GM04503 (cell line): ENCODE measurements at regions not wholly inside any gene's neighbourhood (a gene's known extent, or its start where the extent isn't known, plus 50 kb on each side); places are given as distances from the start of the nearest gene placed in this dataset.

Source experiments
- DNase-seq: peaks from one replicate; pipeline ENCODE4 v3.0.0-alpha.2; 2012; ENCODE audit warnings: low read depth

DNA sequence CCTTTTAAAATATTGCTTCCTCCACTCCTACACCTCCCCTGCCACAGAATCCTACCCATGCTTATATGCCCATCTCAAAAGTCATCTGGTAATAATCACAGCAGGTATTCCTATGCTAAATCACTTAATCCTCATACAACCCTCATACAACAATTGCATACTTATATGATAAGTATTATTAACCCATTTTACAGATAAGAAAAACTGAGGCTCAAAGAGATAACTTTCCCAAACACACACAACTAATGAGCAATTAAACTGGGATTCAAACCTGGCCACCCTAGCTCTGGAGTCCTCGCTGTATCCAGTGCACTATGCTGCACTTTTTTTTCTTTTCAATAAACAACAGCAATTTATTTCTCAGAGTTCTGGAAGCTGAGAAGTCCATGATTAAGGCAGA is 99.8 kb upstream of the TSPAN5 start:
- DNase-seq = no peak

DNA sequence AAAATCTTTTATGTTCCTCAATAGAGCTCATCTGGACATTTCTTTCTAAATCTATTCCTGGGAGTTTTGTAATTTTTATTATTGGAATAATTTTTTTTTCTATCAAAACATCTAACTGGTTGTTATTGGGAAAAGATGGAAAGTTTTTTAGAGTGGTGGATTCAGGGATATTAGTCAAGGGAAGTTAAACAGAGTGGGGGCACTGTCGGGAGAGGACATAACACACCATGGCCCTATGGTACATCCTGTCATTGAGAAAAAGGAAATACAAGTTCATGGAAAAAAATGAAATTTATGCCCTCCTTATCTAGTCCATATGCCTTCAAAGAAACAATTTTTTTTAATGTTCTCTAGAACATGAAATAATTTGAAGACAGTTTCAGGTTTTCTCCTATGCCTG is 96.3 kb upstream of the TSPAN5 start:
- DNase-seq = no peak

DNA sequence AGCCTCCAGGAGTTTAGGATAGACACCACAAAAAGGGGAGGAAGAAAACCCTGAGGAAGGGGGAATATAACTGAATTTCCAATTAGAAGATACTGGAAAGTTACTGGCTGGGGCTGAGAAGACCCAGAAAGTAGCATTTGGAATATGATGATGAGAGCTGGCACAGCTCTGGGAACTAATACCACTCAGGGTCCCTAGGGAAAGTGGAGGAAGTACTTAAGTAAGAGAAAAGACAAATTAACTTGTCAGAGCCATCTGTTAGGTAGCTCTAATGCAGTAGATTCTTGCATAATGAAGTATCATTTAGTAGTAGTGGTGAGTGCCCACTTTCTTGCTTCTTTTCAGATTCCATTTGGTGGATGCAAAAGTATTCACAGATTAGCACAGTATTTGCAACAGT is 90.8 kb upstream of the TSPAN5 start:
- no peak for DNase-seq

DNA sequence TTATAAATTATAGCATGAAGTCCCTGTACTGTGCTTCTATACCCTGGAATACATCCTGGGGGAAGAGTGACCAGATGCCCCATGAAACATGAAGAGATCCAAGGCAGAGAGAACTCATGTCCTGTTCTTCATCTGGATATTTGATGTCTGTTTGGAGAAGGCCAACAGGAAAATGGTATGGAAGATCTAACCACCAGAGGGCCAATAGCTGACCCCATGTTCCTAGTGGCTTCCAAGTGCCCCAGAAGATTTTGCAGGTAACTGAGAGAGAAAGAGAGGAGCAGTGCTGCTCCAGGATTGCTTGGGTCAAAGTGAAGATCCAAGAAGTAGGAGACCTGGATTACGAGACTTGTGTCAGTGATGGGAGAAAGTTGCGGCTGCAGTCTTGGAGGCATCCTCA is 90.2 kb upstream of the TSPAN5 start:
- no peak for DNase-seq

DNA sequence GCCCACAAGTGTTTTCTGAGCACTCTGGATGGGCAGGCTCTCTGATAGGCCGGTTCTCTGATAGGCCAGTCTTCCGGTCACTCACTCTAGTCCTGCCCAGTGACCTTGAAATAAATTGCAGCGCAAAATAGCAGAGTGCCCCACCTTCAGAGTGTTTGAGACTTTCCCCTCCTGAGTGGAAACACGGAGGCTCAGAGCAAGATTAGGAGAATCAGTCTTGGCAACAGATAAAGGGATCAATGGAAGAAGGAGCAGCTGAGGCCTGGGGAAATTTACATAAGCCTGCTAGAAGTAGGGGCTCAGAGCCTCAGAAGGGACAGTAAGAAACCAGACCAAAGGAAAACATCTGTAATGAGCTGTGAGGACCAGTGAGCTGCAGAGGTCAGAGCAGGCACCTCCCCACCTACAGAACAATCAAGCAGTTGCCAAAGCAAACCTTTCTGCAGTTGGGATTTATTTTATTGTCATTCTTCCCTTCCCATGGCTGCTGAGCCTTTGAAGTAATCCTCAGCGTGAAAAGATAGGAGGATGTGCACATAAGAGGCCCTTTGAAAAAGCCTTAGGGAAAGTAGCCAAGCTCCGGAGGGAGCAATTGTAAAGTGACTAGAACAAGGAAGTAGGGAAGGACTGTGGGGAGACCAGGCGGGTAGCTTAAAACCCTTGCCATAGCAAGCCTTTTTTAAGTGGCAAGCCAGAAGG is 89.1 kb upstream of the TSPAN5 start:
- DNase-seq = no peak

DNA sequence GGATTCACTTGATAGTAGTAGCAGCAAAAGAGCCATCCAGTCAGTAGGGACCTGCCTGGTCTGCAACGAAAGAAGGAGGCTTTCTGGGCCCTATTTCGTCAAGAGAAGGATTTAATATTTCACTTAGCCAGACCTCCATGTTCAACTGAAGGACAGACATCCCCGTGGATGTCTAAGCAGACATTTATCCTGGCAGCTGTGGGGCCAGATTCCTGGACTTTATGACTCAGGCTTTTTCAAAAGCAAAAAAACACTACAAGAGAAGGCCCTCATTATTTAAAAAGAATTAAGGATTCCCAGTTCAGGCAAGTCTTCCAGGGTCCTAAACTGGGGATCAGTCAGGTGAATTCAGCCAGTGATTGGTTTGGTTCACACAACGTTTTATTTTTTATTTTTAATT is 88.5 kb upstream of the TSPAN5 start:
- no peak for DNase-seq

DNA sequence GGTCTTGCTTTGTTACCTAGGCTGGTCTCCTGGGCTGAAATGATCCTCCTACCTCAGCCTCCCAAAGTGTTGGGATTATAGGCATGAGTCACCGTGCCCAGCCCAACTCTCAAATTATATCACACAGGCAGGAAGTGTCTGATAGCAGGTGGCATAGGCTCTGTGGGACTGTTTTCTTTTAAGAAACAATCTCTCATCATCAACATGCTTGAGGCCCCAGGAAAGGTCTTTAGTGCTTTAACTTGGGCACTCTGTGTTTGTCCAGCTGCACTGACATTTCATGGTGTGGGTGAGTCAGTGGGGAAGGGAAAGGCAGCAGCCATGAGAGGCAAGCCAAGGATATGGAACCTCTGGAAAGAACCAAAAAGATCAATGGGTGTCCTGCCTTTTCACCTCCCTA is 88.1 kb upstream of the TSPAN5 start:
- no peak for DNase-seq

DNA sequence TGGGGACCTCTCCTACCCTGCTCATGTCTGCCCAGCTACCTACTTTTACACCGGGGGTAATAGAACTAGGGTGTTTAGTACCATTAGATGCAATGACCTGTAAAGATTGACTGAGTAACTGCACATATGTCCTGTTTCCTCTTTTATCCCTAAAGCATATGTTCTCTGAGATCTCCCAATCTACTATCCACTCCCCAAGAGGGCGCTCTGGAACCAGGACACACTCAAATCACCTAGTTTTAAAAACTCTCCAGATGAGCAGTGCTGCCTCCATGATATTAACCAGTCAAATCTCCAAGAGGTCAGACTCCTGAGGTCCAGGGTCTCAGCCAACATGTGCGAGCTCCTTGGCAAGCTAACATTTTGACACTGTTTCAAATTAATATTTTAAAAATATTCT is 87.0 kb upstream of the TSPAN5 start:
- DNase-seq = no peak

DNA sequence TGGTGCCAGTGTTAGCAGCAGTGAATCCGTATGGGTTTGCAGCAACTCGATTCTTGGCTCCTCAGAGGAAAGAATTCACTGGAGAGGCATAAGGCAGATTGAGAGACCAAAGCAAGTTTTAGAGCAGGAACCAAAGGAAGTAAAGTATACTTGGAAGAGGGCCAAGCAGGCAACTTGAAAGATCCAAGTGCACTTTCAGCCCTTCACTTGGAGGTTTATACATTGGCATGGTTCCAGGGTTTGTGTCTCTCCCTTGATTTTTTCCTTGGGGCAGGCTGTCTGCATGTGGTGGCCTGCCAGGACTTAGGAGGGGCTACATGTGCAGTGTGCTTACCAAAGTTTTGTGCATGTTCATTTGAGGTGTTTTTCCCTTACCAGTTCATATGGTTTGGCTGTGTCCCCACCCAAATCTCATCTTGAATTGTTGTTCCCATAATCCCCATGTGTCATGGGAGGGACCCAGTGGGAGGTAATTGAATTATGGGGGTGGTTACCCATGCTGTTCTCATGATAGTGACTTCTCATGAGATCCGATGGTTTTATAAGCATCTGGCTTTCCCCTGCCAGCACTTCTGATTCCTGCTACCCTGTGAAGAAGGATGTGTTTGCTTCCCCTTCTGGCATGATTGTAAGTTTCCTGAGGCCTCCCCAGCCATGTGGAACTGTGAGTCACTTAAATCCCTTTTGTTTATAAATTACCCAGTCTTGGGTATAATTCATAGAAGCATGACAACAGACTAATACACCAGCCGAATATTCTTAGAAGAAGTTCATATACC is 86.2 kb upstream of the TSPAN5 start:
- DNase-seq = no peak

DNA sequence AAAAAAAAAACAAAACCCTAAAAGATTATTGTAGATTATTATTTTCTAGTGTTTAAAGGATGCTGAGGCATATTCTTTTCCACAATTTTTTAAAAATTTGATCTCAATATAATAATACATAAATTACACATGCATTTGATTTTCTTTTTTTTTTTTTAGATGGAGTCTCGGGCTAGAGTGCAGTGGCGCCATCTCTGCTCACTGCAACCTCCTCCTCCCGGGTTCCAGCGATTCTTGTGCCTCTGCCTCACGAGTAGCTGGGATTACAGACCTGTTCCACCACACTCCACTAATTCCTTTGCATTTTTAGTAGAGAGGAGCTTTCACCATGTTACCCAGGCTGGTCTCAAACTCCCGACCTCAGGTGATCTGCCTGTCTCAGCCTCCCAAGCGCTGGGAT is 83.5 kb upstream of the TSPAN5 start:
- DNase-seq = no peak

DNA sequence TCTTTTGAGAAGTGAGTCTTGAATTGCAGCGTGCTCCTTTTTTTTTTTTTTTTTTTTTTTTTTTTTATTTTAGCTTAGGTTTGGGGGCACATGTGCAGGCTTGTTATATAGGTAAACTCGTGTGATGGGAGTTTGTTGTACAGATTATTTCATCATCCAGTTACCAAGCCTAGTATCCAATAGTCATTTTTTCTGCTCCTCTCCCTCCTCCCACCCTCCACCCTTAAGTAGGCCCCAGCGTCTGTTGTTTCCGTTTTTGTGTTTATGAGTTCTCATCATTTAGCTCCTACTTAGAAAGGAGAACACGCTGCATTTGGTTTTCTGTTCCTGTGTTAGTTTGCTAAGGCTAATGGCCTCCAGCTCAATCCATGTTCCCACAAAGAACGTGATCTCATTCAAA is 81.3 kb upstream of the TSPAN5 start:
- DNase-seq = no peak

DNA sequence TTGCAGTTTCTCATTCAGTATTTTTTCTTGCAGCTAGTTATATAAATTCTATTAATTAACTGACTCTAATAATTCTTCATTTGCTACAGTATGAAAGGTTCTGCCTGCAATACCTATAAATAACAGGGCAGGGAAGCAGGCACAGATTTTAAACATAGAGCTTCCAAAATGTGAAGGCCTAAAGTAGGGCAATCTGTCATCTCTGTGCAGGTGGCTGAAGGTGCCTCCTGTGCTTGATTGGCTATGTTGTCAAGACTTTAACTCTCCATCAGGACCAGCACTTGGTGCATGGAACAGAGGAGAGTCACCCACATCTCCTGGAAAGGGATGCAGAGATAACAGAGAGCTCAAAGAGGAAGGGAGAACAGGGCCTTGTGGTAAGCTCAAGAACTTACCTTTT is 75.2 kb upstream of the TSPAN5 start:
- DNase-seq = no peak

DNA sequence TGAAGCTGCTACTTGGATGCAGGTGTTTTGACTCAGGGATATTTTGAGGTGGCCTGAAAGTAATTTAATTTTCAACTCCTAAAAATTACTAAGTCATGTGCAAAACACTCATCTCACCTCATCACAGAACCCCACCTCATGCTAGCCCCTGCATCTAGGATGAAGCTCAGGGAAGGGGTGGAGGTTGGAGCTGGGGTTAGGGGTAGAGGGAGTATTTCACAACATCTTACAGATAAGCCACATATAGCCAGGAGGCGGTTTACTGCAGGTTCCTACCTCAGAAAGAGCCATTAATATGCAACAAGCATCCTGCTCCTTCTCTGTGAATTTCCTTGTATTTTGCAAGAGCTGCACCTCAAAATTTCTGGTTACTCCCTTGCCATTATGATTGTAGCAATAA is 70.5 kb upstream of the TSPAN5 start:
- DNase-seq = no peak

DNA sequence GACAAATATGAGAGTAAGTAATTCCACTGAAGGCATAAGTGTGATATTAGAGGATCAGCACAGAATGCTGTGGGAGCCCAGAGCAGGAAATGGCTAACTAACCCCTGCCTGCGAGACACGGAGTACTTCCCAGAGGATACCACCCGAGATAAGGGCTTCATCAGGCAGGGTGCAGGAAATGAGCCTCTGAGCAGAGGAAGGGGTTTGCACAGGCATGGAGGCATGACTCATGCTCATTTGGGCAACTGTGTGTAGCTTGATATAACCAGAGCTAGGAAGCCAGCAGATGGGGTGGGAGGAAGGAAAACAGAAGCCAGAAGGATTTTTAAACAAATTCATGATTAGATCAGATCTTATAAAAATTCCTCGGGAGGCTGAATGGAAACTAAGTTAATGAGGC is 70.0 kb upstream of the TSPAN5 start:
- DNase-seq = no peak

DNA sequence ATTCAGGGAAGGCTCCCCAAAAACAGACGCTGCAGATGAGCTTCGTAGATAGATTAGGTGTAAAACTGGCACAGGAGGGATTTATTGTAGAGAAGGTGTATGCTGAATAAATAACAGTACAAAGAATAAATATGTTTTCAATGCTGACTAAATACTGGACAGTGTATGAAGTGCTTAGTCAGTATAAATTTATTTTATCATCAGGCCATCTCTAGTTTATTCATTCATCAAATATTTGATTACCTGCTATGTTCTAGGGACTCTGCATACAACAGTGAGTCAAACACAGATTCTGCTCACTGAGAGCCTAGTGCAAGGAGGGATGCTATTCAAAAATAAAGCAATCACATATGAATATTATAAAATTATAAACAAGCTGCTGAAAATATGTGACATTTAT is 63.6 kb upstream of the TSPAN5 start:
- DNase-seq = no peak

DNA sequence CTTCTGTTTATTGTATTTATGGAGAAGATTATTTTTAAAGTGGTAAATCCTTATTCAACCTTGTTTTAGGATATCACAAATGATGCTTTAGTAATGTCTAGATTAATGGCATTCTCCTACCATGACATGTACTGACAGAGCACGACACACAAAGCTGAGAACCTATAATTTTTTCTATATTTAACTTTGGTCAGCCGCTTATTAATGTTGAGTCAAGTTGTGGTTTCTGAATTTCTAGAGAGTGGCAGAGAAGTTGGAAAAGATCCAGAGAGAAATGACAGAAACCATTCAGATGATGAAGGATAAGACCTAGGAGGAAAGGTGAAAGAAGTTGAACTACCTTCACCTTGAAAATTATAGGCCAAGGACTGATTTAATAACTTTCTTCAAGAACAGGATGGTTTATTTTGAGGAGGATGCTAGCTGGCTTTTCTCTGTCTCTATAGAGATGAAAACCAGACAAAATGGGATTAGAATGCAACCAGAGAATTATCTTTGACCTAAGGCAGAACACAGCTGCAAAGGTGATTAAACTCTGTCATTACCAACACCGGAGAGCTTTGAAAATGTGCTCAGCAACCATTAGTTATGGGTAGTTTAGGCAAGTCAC is 62.6 kb upstream of the TSPAN5 start:
- DNase-seq = peak; percentile 12

DNA sequence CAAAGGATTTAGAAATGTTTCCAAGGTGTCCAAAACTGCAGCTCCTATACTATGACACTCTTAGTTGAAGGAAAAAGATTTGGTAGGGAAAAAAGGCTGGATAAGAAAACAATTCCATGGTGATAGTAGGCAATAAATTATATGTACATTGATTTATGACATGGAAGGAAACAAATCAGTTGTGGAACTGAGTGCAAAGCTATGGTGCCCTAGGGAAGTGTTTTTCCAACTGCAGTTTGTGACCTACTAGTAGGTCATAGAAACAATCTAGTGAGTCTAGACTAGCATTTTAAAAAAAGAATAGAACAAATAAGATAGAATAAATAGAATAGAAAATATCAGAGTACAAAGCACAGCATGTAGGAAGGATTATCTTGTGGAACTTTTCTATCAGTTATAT is 58.4 kb upstream of the TSPAN5 start:
- DNase-seq = no peak

DNA sequence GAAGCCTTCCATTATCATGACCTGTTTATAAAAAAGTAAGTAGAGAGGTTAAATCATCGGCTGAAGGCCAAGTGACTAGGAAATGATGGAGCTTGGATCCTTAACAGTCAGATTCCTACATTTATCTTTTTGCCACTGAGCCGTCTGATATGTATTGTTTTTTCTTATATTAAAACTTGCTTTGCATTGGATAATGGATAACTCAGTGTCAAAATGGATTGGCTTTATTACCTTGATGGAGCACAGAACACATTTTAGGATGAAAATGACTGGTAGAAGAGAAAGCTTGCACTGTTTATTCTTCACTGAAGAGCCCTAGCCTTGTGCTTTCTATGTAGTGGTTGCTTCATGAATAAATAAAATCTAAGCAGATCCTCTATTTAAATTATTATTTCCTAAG is 54.2 kb upstream of the TSPAN5 start:
- no peak for DNase-seq

DNA sequence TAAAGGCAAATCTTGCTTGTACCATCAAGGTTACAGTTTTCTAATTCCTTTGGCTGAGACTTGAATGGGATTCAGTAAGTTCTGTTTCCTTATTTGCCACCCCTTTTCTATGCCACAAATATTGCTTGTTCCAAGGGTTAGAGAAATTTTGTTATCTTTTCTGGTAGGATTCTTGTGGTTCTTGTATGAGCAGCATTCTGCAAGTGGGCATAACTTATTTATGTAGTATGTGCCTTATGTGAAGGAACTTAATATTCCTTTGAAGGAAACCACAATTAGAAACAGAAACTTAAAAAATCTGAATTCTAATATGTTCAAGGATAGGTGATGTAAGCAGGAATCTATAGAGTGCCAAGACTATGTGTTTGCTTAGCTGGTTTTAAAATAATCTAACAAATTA is 53.1 kb upstream of the TSPAN5 start:
- no peak for DNase-seq

DNA sequence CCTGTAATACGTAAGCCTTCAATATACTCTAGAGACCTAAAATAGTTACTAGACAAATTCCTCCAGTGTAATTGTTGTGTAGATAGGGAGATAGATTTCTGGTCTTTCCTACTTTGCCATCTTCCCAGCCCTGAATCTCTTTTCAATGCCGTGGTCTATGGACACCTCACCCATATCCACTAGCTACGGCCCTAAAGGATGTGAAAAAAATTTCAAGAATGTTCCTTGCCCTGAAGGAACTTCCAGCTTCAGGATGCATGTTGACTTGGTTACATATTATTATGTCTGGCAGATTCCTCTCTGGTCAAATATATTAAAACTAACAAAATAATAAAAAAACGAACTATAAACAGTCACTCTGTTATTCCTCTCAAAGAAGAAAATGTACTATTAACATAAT is 52.4 kb upstream of the TSPAN5 start:
- peak; percentile 28 for DNase-seq
